GM12873 (cell line): ENCODE measurements at regions not wholly inside any gene's neighbourhood (a gene's known extent, or its start where the extent isn't known, plus 50 kb on each side); places are given as distances from the start of the nearest gene placed in this dataset.

Experiments
- TF ChIP-seq, protein P1 (sequence below): IDR thresholded peaks from 2 replicates; pipeline ENCODE4 v1.5.1; 2012; ENCODE audit warnings: low read depth, mild to moderate bottlenecking, moderate library complexity, low read length, control low read depth; ENCODE audit not compliant: insufficient read depth; ENCODE audit errors: missing control alignments

DNA sequence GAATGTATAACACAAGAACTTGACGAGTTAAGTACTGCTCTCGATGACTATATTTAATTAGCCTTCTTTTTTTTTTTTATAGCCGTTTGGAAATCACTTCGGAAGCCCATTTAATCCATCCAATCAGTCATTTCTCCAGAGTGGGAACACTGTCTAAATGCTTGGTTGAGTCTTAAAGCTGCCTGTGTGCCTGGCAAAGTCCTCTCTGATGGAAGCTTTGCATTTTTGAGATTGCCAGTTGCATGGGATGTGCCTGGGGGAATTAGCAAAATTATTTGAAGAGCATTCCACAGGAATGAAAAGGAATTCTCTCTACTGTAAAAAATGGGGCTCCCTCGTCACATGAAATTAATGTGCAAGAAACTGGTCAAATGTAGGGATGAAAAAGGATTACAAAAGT lies 398.8 kb upstream of the RPS6KA3 start:
- TF ChIP-seq, protein P1, sequence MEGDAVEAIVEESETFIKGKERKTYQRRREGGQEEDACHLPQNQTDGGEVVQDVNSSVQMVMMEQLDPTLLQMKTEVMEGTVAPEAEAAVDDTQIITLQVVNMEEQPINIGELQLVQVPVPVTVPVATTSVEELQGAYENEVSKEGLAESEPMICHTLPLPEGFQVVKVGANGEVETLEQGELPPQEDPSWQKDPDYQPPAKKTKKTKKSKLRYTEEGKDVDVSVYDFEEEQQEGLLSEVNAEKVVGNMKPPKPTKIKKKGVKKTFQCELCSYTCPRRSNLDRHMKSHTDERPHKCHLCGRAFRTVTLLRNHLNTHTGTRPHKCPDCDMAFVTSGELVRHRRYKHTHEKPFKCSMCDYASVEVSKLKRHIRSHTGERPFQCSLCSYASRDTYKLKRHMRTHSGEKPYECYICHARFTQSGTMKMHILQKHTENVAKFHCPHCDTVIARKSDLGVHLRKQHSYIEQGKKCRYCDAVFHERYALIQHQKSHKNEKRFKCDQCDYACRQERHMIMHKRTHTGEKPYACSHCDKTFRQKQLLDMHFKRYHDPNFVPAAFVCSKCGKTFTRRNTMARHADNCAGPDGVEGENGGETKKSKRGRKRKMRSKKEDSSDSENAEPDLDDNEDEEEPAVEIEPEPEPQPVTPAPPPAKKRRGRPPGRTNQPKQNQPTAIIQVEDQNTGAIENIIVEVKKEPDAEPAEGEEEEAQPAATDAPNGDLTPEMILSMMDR, result no peak

DNA sequence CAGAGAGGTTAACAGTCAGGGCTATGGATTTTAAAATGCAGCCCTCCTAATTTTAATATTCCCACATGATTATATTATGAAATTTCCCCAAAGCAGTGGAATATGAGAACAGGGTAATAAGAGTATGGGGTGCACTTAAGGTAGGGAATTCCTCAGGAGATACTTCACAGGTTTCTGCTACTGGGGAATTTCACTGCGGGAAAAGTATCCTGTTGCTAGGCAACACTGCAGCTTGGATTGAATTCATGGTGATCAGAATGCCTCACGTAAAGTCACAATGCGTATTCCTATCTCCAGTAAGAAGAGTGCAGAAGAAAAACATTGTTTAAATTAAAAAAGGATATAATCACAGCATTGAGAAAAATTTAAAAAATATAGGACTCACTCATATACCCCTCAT lies 398.1 kb upstream of the RPS6KA3 start:
- TF ChIP-seq, protein P1, result no peak

DNA sequence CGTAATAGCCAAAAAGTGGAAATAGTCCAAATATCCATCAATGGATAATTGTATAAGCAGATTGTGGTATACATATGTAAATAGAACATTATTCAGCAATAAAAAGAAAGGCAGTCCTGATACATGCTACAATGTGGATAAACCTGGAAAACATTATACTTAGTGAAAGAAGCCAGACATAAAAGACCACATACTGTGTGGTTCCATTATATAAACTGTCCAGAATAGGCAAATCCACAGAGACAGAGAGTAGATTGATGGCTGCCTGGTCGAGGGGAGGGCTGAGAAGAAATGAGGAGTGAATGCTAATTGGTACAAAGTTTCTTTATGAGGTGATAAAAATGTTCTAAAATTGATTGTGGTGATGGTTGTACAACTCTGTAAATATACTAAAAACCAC lies 397.4 kb upstream of the RPS6KA3 start:
- TF ChIP-seq, protein P1, result no peak

DNA sequence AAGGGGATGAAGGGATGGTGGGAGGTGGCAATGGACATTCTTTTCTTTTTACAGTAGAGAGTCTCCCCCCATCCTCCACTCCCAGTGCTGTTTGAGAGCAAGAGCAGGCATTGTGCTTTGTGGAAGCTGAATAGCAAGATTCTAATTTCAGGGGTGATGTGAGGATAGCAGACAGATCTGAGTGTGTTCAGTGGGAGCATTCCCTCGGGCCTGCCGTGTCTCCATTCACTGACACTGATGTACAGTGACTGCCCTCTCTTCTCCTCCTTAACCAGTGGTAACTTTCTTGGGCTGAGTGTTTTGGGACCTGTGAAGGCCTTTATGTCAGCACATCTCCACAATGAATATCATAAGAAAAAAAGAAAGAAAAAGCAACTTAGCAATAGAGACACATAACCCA lies 396.6 kb upstream of the RPS6KA3 start:
- TF ChIP-seq, protein P1, result no peak

DNA sequence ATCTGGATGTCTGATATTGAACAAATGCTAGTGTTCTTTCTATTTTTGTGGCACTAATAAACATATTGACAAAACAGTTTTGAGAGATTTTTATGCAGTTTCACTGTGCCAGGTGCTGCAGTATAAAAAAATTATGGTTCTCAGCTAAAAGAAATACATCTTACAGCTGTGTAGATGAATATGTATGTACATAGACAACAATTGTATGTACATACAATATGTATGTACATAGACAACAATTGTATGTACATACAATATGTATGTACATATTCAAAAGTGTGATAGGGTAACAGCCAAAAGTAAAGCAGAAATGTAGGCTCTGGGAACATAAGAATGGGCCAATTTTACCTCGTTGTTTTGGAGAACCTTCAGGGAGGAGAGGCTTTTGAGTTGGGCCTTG lies 390.0 kb upstream of the RPS6KA3 start:
- TF ChIP-seq, protein P1, result no peak

DNA sequence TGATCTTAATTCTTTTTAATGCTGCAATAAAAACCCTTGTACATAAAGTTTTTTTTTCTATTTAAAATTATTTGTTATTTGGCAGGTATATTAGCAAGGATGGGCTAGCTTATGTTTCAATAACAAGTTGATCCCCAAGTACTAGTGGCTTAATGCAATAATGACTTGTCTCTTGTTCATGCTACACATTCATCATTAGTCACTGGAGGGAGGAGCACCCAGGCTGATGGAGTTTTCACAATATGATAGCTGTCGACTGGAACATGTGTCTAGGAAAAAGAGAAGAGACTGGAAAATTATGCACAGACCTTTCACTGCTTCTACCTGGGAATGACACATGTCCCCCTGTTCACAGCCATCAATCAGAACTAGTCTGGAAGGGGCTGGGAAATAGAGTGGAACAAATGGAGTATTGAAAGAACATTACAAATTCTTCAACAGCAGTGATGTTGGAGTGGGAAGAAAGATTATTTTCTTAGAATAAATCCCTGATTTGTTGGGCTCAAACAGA lies 387.9 kb upstream of the RPS6KA3 start:
- TF ChIP-seq, protein P1, result no peak

DNA sequence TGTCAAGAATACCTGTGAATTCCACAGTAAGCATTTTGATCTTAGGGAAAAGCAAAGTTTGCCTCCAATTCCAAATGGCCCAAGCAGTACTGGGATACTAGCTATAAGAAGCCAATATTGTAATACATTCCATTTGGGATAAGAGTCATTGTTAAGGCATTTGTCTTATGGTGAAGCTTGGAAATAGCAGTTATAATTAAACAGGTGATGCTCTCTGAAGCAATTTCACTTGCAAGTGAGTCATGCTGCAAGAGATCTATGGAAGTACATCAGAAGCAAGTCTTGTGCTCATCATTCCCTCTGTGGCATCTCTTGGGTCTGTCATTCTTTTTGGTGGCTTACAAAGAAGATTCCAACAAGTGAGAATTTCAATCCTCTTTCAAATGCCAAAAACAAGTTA lies 386.4 kb upstream of the RPS6KA3 start:
- TF ChIP-seq, protein P1, result no peak
